Thyroid gland (tissue), 4 donors: ENCODE measurements at regions not wholly inside any gene's neighbourhood (a gene's known extent, or its start where the extent isn't known, plus 50 kb on each side); places are given as distances from the start of the nearest gene placed in this dataset.

Experiments
- DNase-seq, 2 donors: peaks; one replicate each; pipeline ENCODE4 v3.0.0-alpha.2; 2019
- H3K27ac ChIP-seq, 3 donors: fragments of 200-600 bp; sonication (generic); 1 replicate in 2 of 3; 2 replicates in 1 of 3; pipeline ENCODE4 v1.5.1; 2016 to 2019; ENCODE audit warnings: mild to moderate bottlenecking in 1 of 3, moderate library complexity in 1 of 3
- H3K27me3 ChIP-seq: fragments of 200-600 bp; sonication (generic); one replicate; pipeline ENCODE4 v1.5.1; 2019
- H3K36me3 ChIP-seq, 2 donors: fragments of 200-600 bp; sonication (generic); one replicate each; pipeline ENCODE4 v1.5.1; 2016 to 2019
- H3K4me1 ChIP-seq, 2 donors: fragments of 200-600 bp; sonication (generic); one replicate each; pipeline ENCODE4 v1.5.1; 2017 to 2019
- H3K4me3 ChIP-seq, 3 donors: fragments of 200-600 bp; sonication (generic); replicated peaks in 1 of 3; 1 replicate in 2 of 3; 2 replicates in 1 of 3; pipeline ENCODE4 v1.5.1; 2016; ENCODE audit warnings: mild to moderate bottlenecking in 1 of 3
- H3K9me3 ChIP-seq: fragments of 200-600 bp; sonication (generic); one replicate; pipeline ENCODE4 v1.5.1; 2017
- CTCF ChIP-seq, 6 experiments: fragments of 200-600 bp in 3 of 6; fragments of 450-650 bp in 3 of 6; sonication (generic) in 3 of 6; IDR thresholded peaks; one replicate each; pipeline ENCODE4 v1.5.1; 2016 to 2019; ENCODE audit warnings: antibody characterized with exemption in 6 of 6, mild to moderate bottlenecking in 2 of 6, inconsistent platforms in 1 of 6, moderate library complexity in 1 of 6
- POLR2A ChIP-seq, 2 donors: fragments of 450-650 bp; IDR thresholded peaks; one replicate each; pipeline ENCODE4 v1.6.1; 2017; ENCODE audit warnings: antibody characterized with exemption in 2 of 2, mild to moderate bottlenecking in 2 of 2, moderate library complexity in 1 of 2
- WGBS, 2 donors: methylation state at CpG; one replicate each; pipeline ENCODE4 v1.1.5; 2017; 5-methylcytosine and 5-hydroxymethylcytosine counted together
- intact Hi-C: fragments of 100-400 bp; cut with DNase I; formaldehyde crosslinking; loops from one replicate; pipeline ENCODE4 v1.15.1; 2023

DNA sequence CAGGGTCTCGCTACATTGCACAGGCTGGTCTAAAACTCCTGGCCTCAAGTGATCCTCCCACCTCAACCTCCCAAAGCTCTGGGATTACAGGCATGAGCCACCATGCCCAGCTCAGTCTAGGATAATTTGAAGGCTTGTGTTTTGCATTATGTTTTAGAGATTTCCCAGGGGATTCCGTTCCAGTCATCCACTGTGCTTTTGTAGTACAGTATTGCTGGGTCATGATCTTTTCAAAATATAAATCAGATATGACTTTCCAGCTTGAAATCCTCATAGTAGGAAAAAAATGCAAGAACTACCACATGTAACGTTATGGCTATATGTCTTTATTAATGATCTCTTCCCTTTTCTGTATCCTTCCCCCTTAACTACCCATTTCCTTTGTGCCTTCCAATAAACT lies 338.1 kb downstream of the PRELID2 start:
- DNase-seq, result no peak
- no peaks in the 10 kb centered on the region for H3K9me3 ChIP-seq
- no peaks in the 10 kb centered on the region for H3K36me3 ChIP-seq
- H3K27ac ChIP-seq, result no peak overlapping the region
- TF ChIP-seq POLR2A (IDR thresholded peaks at IDR 0.05), result no peak
- no peak for TF ChIP-seq CTCF (IDR thresholded peaks at IDR 0.05)
- no peaks in the 10 kb centered on the region for H3K4me1 ChIP-seq
- no peaks in the 10 kb centered on the region for H3K27me3 ChIP-seq
- intact Hi-C loops, result no loop called here
- no peak overlapping the region for H3K4me3 ChIP-seq
- 83 to 91% methylated on average over 3 of the region's 3 CpGs for WGBS, 2 donors

DNA sequence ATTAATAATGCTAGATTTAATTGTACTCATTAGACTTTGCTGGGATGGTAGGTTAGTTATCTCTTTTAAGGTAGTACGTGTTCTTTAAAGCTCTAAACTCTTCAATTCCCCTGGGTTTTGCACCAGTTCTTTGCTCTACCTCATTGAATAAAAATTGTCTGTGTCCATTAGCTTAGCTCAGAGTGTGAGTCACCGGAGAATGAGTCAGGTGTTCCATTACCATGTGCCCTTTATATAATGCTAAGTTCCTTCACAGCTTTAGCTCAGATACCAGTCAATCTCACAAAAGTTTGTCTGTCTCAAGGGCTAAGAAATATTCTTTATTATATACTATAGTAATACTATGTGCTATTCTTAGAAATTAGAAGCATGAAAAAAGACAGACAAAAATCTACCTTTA lies 339.4 kb downstream of the PRELID2 start:
- no peaks in the 10 kb centered on the region for H3K36me3 ChIP-seq
- no peak for DNase-seq
- H3K27me3 ChIP-seq, result no peaks in the 10 kb centered on the region
- H3K4me3 ChIP-seq, result no peak overlapping the region
- no peak overlapping the region for H3K27ac ChIP-seq
- TF ChIP-seq POLR2A (IDR thresholded peaks at IDR 0.05) (no peak), CTCF (IDR thresholded peaks at IDR 0.05) (no peak)
- 75 to 89% methylated on average over 2 of the region's 2 CpGs for WGBS, 2 donors
- intact Hi-C loops, result no loop called here
- H3K9me3 ChIP-seq, result no peaks in the 10 kb centered on the region
- no peaks in the 10 kb centered on the region for H3K4me1 ChIP-seq

GRCh38 chr5:145495196-145495595 lies 339.9 kb downstream of the PRELID2 start:
- WGBS, 2 donors, result 75 to 89% methylated on average over 1 of the region's 1 CpG
- no peaks in the 10 kb centered on the region for H3K36me3 ChIP-seq
- H3K27me3 ChIP-seq, result no peaks in the 10 kb centered on the region
- no peak for DNase-seq
- intact Hi-C loops, result no loop called here
- H3K4me3 ChIP-seq, result no peak overlapping the region
- H3K9me3 ChIP-seq, result no peaks in the 10 kb centered on the region
- no peak overlapping the region for H3K27ac ChIP-seq
- no peaks in the 10 kb centered on the region for H3K4me1 ChIP-seq
- TF ChIP-seq POLR2A (IDR thresholded peaks at IDR 0.05) (no peak), CTCF (IDR thresholded peaks at IDR 0.05) (no peak)

DNA sequence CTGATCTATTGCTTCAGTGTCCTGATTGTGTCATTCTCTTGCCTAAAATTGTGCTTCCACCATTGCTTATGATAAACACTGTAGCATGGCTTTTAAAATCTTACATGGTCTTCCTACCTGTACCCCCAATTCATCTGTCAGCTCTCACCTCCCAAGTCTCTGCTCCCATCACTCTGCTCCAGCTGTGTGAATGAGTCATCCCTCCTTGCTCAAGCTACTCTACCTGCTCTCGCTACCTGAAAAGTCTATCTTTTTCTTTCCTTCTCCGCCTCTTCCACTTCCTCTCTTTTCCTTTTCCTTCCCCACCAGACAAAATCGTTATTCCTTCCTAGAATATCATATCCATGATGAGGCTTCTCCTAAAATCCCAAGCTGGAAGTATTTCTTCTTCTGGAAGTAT lies 341.7 kb downstream of the PRELID2 start:
- Histone ChIP-seq H3K36me3 (no peaks in the 10 kb centered on the region), H3K27me3 (no peaks in the 10 kb centered on the region), H3K27ac (no peak overlapping the region), H3K4me1 (no peaks in the 10 kb centered on the region), H3K9me3 (no peaks in the 10 kb centered on the region), H3K4me3 (no peak overlapping the region)
- TF ChIP-seq CTCF (IDR thresholded peaks at IDR 0.05), result no peak
- TF ChIP-seq POLR2A (IDR thresholded peaks at IDR 0.05), result no peak
- no peak for DNase-seq
- intact Hi-C loops, result no loop called here
- 83 to 90% methylated on average over 3 of the region's 3 CpGs for WGBS, 2 donors

DNA sequence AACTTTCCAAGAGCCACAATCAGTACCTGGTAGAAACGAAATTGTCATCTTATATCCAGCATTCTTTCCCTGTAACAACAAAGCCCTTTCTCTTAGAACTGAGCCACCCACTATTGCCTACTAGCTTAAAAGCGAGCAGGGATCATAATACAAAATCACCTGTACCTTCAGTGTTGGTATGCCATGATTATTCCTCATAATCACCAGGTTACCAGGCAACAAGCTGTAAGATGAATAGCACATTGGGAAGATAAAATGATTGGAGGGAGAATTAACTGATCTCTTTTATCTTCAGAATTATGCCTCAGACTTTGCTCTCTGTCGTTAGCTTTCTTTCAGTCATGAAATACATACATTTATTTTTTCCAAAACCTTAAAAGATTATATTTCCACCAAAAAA lies 345.6 kb downstream of the PRELID2 start:
- Histone ChIP-seq H3K4me1 (no peaks in the 10 kb centered on the region), H3K27me3 (no peaks in the 10 kb centered on the region), H3K4me3 (no peak overlapping the region), H3K9me3 (no peaks in the 10 kb centered on the region), H3K27ac (no peak overlapping the region), H3K36me3 (no peaks in the 10 kb centered on the region)
- no peak for DNase-seq
- WGBS, 2 donors, result 75 to 85% methylated on average over 3 of the region's 3 CpGs
- no peak for TF ChIP-seq POLR2A (IDR thresholded peaks at IDR 0.05)
- TF ChIP-seq CTCF (IDR thresholded peaks at IDR 0.05), result no peak
- intact Hi-C loops, result no loop called here
